ENCODE measurements at regions not wholly inside any gene's neighbourhood (a gene's known extent, or its start where the extent isn't known, plus 50 kb on each side); places are given as distances from the start of the nearest gene placed in this dataset.

DNA sequence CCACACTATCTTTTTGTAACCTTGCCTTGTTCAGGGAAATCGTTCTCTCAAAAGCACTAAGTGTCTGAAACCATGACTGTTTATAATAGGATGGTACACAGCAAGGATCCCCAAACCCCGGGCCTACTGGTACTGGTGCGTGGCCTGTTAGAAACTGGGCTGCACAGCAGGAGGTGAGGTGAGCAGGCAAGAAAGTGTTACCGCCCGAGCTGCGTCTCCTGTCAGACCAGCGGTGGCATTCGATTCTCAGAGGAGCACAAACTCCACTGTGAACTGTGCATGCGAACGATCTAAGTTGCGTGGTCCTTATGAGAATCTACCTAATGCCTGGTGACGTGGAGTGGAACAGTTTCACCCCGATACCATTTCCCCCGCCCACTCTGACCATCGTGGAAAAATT, 81.8 kb upstream of the KCNJ3 start:
- TF ChIP-seq POU2F2 (IDR thresholded peaks at IDR 0.05; ENCODE audit: low read depth, low read length) = no peak
- TF ChIP-seq POLR2AphosphoS5 (IDR thresholded peaks at IDR 0.05; ENCODE audit: low read depth, low read length) = no peak
- no peak for TF ChIP-seq POLR2A (IDR thresholded peaks at IDR 0.05; ENCODE audit: low read depth, low read length)
- no peak for TF ChIP-seq TAF1 (IDR thresholded peaks at IDR 0.05; ENCODE audit: low read depth, low read length)

Data from GM12891 (cell line).